Osteocyte (in vitro differentiated cells): ENCODE measurements at regions not wholly inside any gene's neighbourhood (a gene's known extent, or its start where the extent isn't known, plus 50 kb on each side); places are given as distances from the start of the nearest gene placed in this dataset.

Source experiments
- DNase-seq: peaks from one replicate; pipeline ENCODE4 v3.0.0; 2021; ENCODE audit warnings: mixed read lengths; ENCODE audit not compliant: unreplicated experiment; ENCODE audit errors: extremely low spot score
- H3K27ac Mint-ChIP-seq: one replicate; pipeline ENCODE4 v1.8.0; 2021; ENCODE audit warnings: mild to moderate bottlenecking, mixed read lengths; ENCODE audit not compliant: unreplicated experiment
- H3K27me3 Mint-ChIP-seq: one replicate; pipeline ENCODE4 v1.8.0; 2021; ENCODE audit warnings: mixed read lengths; ENCODE audit not compliant: unreplicated experiment
- H3K36me3 Mint-ChIP-seq: one replicate; pipeline ENCODE4 v1.8.0; 2021; ENCODE audit warnings: mixed read lengths; ENCODE audit not compliant: unreplicated experiment
- H3K4me1 Mint-ChIP-seq: one replicate; pipeline ENCODE4 v1.8.0; 2021; ENCODE audit warnings: mixed read lengths; ENCODE audit not compliant: unreplicated experiment
- H3K4me3 Mint-ChIP-seq: one replicate; pipeline ENCODE4 v1.8.0; 2021; ENCODE audit warnings: mild to moderate bottlenecking, moderate library complexity, mixed read lengths; ENCODE audit not compliant: unreplicated experiment
- H3K9me3 Mint-ChIP-seq: one replicate; pipeline ENCODE4 v1.8.0; 2021; ENCODE audit warnings: mixed read lengths; ENCODE audit not compliant: unreplicated experiment
- CTCF ChIP-seq: fragments of 200-600 bp; sonication (generic); IDR thresholded peaks from 2 replicates; pipeline ENCODE4 v1.5.0; 2021; ENCODE audit warnings: antibody characterized with exemption, mild to moderate bottlenecking, moderate library complexity

GRCh38 chr4:114284629-114285028, 305.2 kb upstream of the ARSJ start:
- H3K36me3 Mint-ChIP-seq, result peaks cover 12% of the 10 kb centered on the region
- no peak overlapping the region for H3K4me3 Mint-ChIP-seq
- H3K9me3 Mint-ChIP-seq, result peaks cover 30% of the 10 kb centered on the region
- H3K27ac Mint-ChIP-seq, result no peak overlapping the region
- H3K27me3 Mint-ChIP-seq, result no peaks in the 10 kb centered on the region
- TF ChIP-seq CTCF, result no peak
- DNase-seq, result no peak
- H3K4me1 Mint-ChIP-seq, result peaks cover 38% of the 10 kb centered on the region

DNA sequence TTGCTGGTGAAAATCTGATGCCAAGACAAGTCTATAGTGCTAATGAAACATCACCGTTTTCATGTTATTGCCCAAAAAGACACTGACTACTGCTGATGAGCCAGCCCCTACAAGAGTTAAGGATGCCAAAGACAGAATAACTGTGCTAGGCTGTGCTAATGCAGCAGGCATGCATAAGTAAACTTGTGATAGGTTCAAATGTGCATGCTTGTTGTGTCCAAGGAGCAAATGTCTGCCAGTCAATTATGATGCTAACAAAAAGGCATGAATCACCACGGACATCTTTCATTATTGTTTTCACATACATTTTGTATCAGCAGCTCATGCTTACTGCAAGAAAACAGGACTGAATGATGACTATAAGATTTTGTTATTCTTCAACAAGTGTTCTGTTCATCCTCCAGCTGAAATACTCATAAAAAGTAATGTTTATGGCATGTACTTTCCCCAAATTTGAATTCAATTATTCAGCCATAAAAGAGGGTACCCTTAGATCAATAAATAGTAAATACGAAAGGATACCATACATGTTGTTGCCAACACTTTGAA, 306.9 kb upstream of the ARSJ start:
- no peak overlapping the region for H3K4me3 Mint-ChIP-seq
- no peak overlapping the region for H3K27ac Mint-ChIP-seq
- no peak for TF ChIP-seq CTCF
- peaks cover 12% of the 10 kb centered on the region for H3K36me3 Mint-ChIP-seq
- peaks cover 37% of the 10 kb centered on the region for H3K9me3 Mint-ChIP-seq
- no peak for DNase-seq
- peaks cover 24% of the 10 kb centered on the region for H3K4me1 Mint-ChIP-seq
- no peaks in the 10 kb centered on the region for H3K27me3 Mint-ChIP-seq

DNA sequence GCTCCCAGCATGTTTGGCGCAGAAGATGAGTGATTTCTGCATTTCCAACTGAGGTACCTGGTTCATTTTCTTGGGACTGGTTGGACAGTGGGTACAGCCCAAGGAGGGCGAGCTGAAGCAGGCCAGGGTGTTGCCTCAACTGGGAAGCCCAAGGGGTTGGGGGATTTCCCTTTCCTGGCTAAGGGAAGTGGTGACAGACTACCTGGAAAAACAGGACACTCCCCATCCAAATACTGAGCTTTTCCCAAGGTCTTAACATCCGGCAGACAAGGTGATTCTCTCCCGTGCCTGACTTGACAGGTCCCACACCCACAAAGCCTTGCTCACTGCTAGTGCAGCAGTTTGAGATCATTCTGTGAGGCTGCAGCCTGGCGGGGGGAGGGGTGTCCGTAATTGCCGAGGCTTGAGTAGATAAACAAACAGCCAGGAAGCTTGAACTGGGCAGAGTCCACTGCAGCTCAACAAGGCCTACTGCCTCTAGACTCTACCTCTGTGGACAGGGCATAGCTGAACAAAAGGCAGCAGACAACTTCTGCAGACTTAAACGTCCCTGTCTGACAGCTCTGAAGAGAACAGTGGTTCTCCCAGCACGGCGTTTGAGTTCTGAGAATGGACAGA, 307.7 kb upstream of the ARSJ start:
- H3K4me3 Mint-ChIP-seq, result no peak overlapping the region
- H3K4me1 Mint-ChIP-seq, result peaks cover 15% of the 10 kb centered on the region
- peaks cover 40% of the 10 kb centered on the region for H3K9me3 Mint-ChIP-seq
- TF ChIP-seq CTCF, result no peak
- no peak overlapping the region for H3K27ac Mint-ChIP-seq
- peaks cover 12% of the 10 kb centered on the region for H3K36me3 Mint-ChIP-seq
- no peaks in the 10 kb centered on the region for H3K27me3 Mint-ChIP-seq
- DNase-seq, result no peak

- Mint-ChIP-seq H3K27ac (no peak overlapping the region), H3K27me3 (no peaks in the 10 kb centered on the region), H3K36me3 (peaks cover 4% of the 10 kb centered on the region), H3K4me1 (no peaks in the 10 kb centered on the region), H3K9me3 (peaks cover 25% of the 10 kb centered on the region), H3K4me3 (no peak overlapping the region)
- DNase-seq, result no peak
- TF ChIP-seq CTCF, result no peak
Measured at GRCh38 chr4:114296126-114296525, 302.5 kb upstream of the UGT8 start.

- Mint-ChIP-seq H3K36me3 (peaks cover 5% of the 10 kb centered on the region), H3K4me3 (no peak overlapping the region), H3K27ac (peak overlapping the region; percentile 48), H3K9me3 (peaks cover 17% of the 10 kb centered on the region), H3K4me1 (peaks cover 7% of the 10 kb centered on the region), H3K27me3 (no peaks in the 10 kb centered on the region)
- no peak for DNase-seq
- no peak for TF ChIP-seq CTCF
Measured at GRCh38 chr4:114302472-114302871, 296.1 kb upstream of the UGT8 start.
